Suprapubic skin (tissue), 3 donors: ENCODE measurements at regions not wholly inside any gene's neighbourhood (a gene's known extent, or its start where the extent isn't known, plus 50 kb on each side); places are given as distances from the start of the nearest gene placed in this dataset.

ENCODE experiments used
- POLR2AphosphoS5 ChIP-seq, 3 donors: sonication (generic); formaldehyde crosslinking; IDR thresholded peaks; one replicate each; pipeline ENCODE4 v1.6.1; 2017; ENCODE audit warnings: antibody characterized with exemption in 3 of 3
- TF ChIP-seq, protein P1 (sequence below), 2 donors: fragments of 200-600 bp in 1 of 2; fragments of 450-650 bp in 1 of 2; sonication (generic) in 1 of 2; IDR thresholded peaks; one replicate each; pipeline ENCODE4 v1.5.1; 2016 to 2019; ENCODE audit warnings: antibody characterized with exemption in 2 of 2, mild to moderate bottlenecking in 1 of 2, moderate library complexity in 1 of 2

DNA sequence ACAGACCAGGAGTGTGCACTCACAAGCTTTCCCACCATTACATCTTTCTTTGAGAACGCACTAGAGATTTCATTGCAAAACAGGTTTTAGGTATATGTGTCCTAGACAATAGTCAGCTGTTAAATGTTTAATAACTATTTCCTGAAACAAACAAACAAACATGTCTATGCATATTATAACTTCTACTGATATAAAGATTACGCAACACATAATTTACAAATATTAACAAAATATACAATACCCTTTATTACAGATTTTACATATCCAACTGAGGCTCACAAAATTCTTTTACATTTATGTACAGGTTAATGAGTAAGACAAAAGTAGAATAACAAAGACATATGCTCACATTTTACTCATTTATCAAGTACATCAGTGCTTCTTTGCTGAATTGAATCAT, 1554.0 kb upstream of the PCDH10 start:
- TF ChIP-seq, protein P1, sequence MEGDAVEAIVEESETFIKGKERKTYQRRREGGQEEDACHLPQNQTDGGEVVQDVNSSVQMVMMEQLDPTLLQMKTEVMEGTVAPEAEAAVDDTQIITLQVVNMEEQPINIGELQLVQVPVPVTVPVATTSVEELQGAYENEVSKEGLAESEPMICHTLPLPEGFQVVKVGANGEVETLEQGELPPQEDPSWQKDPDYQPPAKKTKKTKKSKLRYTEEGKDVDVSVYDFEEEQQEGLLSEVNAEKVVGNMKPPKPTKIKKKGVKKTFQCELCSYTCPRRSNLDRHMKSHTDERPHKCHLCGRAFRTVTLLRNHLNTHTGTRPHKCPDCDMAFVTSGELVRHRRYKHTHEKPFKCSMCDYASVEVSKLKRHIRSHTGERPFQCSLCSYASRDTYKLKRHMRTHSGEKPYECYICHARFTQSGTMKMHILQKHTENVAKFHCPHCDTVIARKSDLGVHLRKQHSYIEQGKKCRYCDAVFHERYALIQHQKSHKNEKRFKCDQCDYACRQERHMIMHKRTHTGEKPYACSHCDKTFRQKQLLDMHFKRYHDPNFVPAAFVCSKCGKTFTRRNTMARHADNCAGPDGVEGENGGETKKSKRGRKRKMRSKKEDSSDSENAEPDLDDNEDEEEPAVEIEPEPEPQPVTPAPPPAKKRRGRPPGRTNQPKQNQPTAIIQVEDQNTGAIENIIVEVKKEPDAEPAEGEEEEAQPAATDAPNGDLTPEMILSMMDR (IDR thresholded peaks at IDR 0.05) = no peak
- no peak for TF ChIP-seq POLR2AphosphoS5 (IDR thresholded peaks at IDR 0.05)
